LNCAP (cell line): ENCODE measurements at regions not wholly inside any gene's neighbourhood (a gene's known extent, or its start where the extent isn't known, plus 50 kb on each side); places are given as distances from the start of the nearest gene placed in this dataset.

Source experiments
- CTCF ChIP-seq: fragments of 450-650 bp; IDR thresholded peaks from 2 replicates; pipeline ENCODE4 v1.5.1; 2017; ENCODE audit warnings: mild to moderate bottlenecking

DNA sequence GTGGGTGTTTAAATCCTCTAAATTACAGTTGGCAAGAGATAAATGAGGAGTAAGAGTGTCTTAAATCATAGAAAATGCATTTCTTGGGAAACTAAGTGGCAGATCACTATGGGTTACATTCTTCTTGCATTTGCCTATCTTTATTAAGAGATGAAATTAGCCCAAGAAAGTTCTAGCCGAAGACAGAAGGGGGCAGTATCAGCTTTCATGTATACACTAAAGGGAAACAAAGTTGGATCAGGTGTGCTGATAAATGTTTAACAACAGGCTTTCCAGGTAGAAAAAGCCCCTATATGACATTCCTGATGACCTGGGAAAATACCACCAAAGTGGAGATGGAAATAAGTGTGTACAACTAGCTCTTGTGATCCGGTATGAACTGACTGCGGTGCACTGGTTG, 81.9 kb upstream of the TLR4 start:
- no peak for TF ChIP-seq CTCF

DNA sequence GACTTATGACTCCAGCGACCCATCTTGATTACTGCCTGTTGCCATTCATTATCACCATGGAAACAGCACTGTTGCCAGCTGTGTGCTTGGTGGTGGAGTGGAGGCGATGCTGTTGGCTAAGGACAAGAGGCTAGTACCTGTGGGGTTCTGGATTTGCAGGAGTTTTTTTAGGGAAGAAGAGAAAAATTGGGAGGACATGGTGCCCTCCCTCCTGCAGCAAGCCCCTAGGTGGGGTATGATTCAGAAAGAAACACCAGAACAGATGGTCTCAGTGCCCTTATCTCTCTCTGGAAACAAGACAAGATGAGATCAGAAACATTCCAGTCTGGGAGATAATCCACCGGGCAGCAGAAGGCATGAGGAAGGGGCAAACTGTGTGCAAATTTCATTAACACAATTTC, 87.8 kb upstream of the TLR4 start:
- TF ChIP-seq CTCF = no peak

DNA sequence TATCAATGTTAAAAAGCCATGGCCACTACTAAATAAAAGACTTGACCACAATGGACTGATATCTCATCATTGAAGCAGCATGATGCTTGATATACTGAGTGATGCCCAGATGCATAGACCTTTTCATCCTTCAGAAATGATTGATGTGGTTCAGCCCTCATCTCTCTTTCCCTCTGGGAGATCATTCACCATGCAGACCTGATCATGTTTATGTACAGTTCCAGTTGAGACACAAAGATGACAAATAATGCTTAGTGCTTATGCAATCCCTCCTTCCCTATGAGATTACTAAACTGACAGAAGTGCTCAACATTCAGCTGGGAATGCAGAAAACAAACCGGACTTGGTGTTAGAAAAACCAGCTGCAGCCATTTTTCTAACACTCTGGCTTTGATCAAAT, 91.9 kb upstream of the TLR4 start:
- TF ChIP-seq CTCF = no peak

DNA sequence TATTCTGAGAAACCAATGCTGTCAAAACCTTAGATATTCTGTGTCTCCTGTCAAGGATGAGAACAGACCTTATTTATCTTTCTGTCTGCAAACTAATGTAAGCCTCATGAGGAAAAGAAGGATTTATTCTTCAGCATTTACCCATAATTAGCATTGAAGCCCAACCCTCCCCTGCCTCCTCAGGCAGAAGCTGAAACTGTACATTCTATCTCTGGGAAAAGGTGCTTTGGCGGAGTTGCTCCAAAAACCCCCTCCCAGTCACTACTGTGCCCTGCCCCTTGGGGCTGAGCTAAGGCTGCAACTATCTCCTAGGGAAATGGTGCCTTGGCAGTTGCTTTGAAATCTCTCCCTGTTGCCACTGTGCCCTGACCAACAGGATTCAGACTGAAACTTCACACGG, 106.2 kb upstream of the TLR4 start:
- TF ChIP-seq CTCF = no peak

- no peak for TF ChIP-seq CTCF
These were observed 107.5 kb upstream of the TLR4 start for GRCh38 chr9:117596678-117597077.

DNA sequence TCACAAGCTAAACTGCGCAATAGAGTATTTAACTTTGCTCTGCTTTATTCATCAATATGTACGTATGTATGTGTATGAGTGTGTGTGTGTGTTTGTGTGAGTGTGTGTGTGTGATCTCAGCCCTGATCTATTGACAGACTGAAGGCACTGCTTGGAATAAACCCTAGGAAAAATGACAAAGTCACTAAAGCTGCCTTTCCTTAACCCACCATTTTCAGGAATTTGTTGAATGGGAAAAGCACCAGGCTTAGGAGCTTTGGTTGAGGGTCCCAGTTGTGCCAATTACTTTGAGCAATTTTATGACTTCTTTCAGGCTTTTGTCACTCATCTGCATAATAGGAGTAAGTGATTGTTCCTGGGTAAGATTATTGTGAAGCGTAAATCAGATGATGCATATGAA, 108.6 kb upstream of the TLR4 start:
- no peak for TF ChIP-seq CTCF

GRCh38 chr9:117587263-117587662, 116.9 kb upstream of the TLR4 start:
- no peak for TF ChIP-seq CTCF

- TF ChIP-seq CTCF = no peak
These were observed 130.1 kb upstream of the TLR4 start for GRCh38 chr9:117574099-117574498.
